HEK293T (cell line): ENCODE measurements at regions not wholly inside any gene's neighbourhood (a gene's known extent, or its start where the extent isn't known, plus 50 kb on each side); places are given as distances from the start of the nearest gene placed in this dataset.

ENCODE experiments used
- BHLHE40 ChIP-seq: fragments of 450-650 bp; IDR thresholded peaks from 2 replicates; pipeline ENCODE4 v1.6.1; 2016; ENCODE audit warnings: mild to moderate bottlenecking, moderate library complexity, borderline replicate concordance
- ELF4 ChIP-seq: fragments of 450-650 bp; IDR thresholded peaks from 2 replicates; pipeline ENCODE4 v1.6.1; 2017; ENCODE audit warnings: antibody characterized with exemption

DNA sequence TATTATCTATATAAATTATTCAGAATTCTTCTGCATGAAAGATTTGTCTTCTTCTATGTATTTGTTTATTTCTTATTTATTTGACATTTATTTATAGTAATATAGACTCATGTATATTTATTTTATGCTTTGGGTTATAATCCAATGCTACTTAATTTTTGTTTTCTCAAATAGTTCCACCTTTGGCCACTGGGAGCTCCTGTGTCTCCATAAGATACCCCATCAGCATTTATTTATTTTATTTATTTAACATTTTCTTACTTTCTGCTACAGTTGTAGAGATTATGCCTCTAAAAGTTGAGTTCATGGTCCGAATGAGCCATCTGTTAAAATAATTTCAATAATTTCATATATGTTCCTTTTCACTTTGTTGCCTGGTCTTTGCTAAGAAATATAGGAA lies 289.4 kb downstream of the ADGRL2 start:
- TF ChIP-seq ELF4, result no peak
- TF ChIP-seq BHLHE40, result no peak
